ENCODE measurements at regions not wholly inside any gene's neighbourhood (a gene's known extent, or its start where the extent isn't known, plus 50 kb on each side); places are given as distances from the start of the nearest gene placed in this dataset.

- TF ChIP-seq, protein P1, sequence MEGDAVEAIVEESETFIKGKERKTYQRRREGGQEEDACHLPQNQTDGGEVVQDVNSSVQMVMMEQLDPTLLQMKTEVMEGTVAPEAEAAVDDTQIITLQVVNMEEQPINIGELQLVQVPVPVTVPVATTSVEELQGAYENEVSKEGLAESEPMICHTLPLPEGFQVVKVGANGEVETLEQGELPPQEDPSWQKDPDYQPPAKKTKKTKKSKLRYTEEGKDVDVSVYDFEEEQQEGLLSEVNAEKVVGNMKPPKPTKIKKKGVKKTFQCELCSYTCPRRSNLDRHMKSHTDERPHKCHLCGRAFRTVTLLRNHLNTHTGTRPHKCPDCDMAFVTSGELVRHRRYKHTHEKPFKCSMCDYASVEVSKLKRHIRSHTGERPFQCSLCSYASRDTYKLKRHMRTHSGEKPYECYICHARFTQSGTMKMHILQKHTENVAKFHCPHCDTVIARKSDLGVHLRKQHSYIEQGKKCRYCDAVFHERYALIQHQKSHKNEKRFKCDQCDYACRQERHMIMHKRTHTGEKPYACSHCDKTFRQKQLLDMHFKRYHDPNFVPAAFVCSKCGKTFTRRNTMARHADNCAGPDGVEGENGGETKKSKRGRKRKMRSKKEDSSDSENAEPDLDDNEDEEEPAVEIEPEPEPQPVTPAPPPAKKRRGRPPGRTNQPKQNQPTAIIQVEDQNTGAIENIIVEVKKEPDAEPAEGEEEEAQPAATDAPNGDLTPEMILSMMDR (IDR thresholded peaks at IDR 0.05): no peak
- TF ChIP-seq POLR2A (IDR thresholded peaks at IDR 0.05): no peak
These were observed 497.9 kb upstream of the SPRED2 start for GRCh38 chr2:65930259-65930658.
